Endothelial cell (in vitro differentiated cells): ENCODE measurements at regions not wholly inside any gene's neighbourhood (a gene's known extent, or its start where the extent isn't known, plus 50 kb on each side); places are given as distances from the start of the nearest gene placed in this dataset.
A peak's percentile ranks its signal among the peaks of the same experiment; 100 is the strongest.

Source experiments
- DNase-seq: peaks from one replicate; pipeline ENCODE4 v3.0.0; 2021; ENCODE audit warnings: low spot score
- H3K27ac Mint-ChIP-seq: one replicate; pipeline ENCODE4 v1.8.0; 2021; ENCODE audit warnings: mixed read lengths, inconsistent platforms; ENCODE audit not compliant: unreplicated experiment
- H3K27me3 Mint-ChIP-seq: one replicate; pipeline ENCODE4 v1.8.0; 2021; ENCODE audit warnings: mild to moderate bottlenecking, moderate library complexity, mixed read lengths, inconsistent platforms; ENCODE audit not compliant: unreplicated experiment
- H3K36me3 Mint-ChIP-seq: one replicate; pipeline ENCODE4 v1.8.0; 2021; ENCODE audit warnings: mild to moderate bottlenecking, low read depth, mixed read lengths, inconsistent platforms; ENCODE audit not compliant: unreplicated experiment
- H3K4me1 Mint-ChIP-seq: one replicate; pipeline ENCODE4 v1.8.0; 2021; ENCODE audit warnings: mild to moderate bottlenecking, mixed read lengths, inconsistent platforms; ENCODE audit not compliant: unreplicated experiment
- H3K4me3 Mint-ChIP-seq: one replicate; pipeline ENCODE4 v1.8.0; 2021; ENCODE audit warnings: mild to moderate bottlenecking, mixed read lengths, inconsistent platforms; ENCODE audit not compliant: unreplicated experiment
- H3K9me3 Mint-ChIP-seq: one replicate; pipeline ENCODE4 v1.8.0; 2021; ENCODE audit warnings: mixed read lengths, inconsistent platforms; ENCODE audit not compliant: unreplicated experiment
- TF ChIP-seq, protein P1 (sequence below): fragments of 200-600 bp; sonication (generic); IDR thresholded peaks from one replicate; pipeline ENCODE4 v1.5.0; 2021; ENCODE audit warnings: antibody characterized with exemption; ENCODE audit not compliant: unreplicated experiment

DNA sequence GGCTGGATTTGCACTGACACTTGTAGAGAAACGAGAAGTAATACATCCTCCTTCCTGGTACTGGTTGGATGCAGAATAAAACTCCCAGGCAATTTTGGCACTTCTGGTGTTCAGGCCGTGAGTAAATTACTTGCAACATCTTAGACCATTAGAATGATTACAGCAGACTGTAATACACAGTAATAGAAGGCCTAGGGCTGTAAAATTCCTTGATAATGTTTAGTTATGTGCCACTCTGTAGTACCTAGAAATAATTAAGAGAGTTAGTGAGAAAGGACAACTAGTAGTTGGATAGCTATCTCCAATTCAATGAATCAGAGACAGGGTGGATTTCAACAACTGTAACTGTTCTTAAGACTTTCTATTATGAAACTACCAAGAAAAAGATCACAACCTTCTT is 356.3 kb upstream of the SETBP1 start:
- Mint-ChIP-seq H3K36me3 (no peaks in the 10 kb centered on the region), H3K9me3 (no peaks in the 10 kb centered on the region), H3K27ac (no peak overlapping the region), H3K4me1 (peaks cover 6% of the 10 kb centered on the region), H3K27me3 (no peaks in the 10 kb centered on the region), H3K4me3 (no peak overlapping the region)
- no peak for DNase-seq
- TF ChIP-seq, protein P1, sequence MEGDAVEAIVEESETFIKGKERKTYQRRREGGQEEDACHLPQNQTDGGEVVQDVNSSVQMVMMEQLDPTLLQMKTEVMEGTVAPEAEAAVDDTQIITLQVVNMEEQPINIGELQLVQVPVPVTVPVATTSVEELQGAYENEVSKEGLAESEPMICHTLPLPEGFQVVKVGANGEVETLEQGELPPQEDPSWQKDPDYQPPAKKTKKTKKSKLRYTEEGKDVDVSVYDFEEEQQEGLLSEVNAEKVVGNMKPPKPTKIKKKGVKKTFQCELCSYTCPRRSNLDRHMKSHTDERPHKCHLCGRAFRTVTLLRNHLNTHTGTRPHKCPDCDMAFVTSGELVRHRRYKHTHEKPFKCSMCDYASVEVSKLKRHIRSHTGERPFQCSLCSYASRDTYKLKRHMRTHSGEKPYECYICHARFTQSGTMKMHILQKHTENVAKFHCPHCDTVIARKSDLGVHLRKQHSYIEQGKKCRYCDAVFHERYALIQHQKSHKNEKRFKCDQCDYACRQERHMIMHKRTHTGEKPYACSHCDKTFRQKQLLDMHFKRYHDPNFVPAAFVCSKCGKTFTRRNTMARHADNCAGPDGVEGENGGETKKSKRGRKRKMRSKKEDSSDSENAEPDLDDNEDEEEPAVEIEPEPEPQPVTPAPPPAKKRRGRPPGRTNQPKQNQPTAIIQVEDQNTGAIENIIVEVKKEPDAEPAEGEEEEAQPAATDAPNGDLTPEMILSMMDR: no peak

DNA sequence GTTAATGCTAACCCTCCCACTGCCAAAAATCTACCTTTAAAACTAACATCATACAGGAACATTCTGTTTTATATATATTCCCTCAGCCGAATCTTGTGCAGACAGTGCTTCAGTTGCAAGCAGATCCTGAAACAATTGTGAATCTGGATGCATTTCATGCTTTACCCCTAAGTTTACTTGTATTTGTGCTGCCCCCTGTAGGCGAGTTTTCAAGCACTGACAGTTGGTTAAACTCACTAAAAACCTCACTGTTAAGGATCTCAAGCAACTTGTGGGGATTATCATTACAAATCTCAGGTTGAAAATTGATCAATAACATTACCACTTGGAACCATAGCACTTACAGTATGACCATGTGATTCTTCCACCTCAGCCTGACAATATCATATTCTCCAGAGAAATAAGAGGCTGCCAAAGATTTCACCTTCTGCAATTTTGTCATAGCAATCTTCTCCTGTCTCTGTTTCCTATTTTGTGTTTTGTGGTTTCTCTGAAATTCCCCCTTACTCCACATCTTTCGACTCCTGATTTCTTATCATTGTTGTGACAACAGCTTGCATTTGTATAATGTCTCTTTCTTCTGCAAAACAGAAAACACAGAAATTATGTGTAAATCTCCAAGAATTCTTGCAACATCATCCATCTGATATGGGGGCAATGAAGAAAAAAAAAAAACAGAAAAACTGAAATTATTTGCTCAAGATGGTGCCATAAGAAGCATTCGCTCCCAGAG is 354.6 kb upstream of the SETBP1 start:
- H3K4me1 Mint-ChIP-seq: peaks cover 6% of the 10 kb centered on the region
- H3K4me3 Mint-ChIP-seq: no peak overlapping the region
- H3K27me3 Mint-ChIP-seq: no peaks in the 10 kb centered on the region
- TF ChIP-seq, protein P1: peak; percentile 59
- no peak overlapping the region for H3K27ac Mint-ChIP-seq
- H3K9me3 Mint-ChIP-seq: no peaks in the 10 kb centered on the region
- peak; percentile 69 for DNase-seq
- no peaks in the 10 kb centered on the region for H3K36me3 Mint-ChIP-seq

DNA sequence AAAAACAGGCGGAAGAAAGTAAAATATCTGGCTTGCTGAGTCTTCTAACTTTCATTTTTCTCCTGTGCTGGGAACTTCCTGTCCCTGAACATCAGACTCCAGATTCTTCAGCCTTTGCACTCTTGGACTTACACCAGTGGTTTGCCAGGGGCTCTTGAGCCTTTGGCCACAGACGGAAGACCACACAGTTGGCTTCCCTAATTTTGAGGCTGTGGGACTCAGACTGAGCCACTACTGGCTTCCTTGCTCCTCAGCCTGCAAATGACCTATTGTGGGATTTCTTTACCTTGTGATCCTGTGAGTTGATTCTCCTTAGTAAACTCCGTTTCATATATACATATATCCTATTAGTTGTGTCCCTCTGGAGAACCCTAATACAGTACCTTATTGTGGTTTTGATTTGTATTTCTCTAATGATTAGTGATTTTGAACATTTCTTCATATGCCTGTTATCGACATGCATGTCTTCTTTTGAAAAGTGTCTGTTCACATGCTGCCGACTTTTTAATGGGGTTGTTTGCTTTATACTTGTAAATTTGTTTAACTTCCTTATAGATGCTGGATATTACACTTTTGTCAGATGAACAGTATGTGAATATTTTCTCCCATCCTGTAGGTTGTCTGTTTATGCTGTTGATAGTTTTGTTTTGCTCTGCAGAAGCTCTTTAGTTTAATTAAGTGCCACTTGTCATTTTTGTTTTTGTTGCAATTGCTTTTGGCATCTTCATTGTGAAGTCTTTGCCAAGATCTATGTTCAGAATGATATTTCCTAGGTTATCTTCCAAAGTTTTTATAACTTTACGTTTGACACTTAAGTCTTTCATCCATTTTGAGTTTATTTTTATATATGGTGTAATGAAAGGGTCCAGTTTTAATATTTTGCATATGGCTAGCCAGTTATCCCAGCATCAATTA is 348.8 kb upstream of the SETBP1 start:
- DNase-seq: no peak
- Mint-ChIP-seq H3K27me3 (no peaks in the 10 kb centered on the region), H3K36me3 (no peaks in the 10 kb centered on the region), H3K4me1 (no peaks in the 10 kb centered on the region), H3K4me3 (no peak overlapping the region), H3K27ac (no peak overlapping the region), H3K9me3 (no peaks in the 10 kb centered on the region)
- TF ChIP-seq, protein P1: no peak

DNA sequence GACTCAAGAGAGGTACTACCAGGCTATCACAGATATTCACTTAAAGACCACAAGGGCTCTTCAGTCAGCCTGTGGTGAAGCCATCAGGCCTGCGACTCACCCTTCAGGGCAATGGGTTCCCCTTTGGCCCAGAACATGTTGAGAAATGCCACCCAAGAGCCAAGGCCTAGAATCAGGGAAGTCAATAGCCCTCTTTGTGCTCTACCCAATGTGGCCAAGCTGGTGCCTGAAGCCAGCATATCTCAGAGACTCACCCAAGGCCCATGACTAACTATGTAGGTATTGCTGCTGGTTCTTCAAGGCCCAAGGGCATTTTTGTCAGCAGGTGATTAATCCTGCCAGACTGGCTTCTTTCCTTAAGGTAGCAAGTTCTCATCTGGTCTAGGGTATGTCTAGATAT is 338.9 kb upstream of the SETBP1 start:
- TF ChIP-seq, protein P1: no peak
- H3K4me3 Mint-ChIP-seq: no peak overlapping the region
- H3K27ac Mint-ChIP-seq: no peak overlapping the region
- no peaks in the 10 kb centered on the region for H3K9me3 Mint-ChIP-seq
- no peaks in the 10 kb centered on the region for H3K27me3 Mint-ChIP-seq
- DNase-seq: no peak
- H3K4me1 Mint-ChIP-seq: no peaks in the 10 kb centered on the region
- no peaks in the 10 kb centered on the region for H3K36me3 Mint-ChIP-seq

- no peaks in the 10 kb centered on the region for H3K4me1 Mint-ChIP-seq
- no peak overlapping the region for H3K4me3 Mint-ChIP-seq
- TF ChIP-seq, protein P1: no peak
- no peak overlapping the region for H3K27ac Mint-ChIP-seq
- no peak for DNase-seq
- no peaks in the 10 kb centered on the region for H3K27me3 Mint-ChIP-seq
- H3K9me3 Mint-ChIP-seq: no peaks in the 10 kb centered on the region
- H3K36me3 Mint-ChIP-seq: no peaks in the 10 kb centered on the region
Measured at GRCh38 chr18:44342162-44342561, 338.5 kb upstream of the SETBP1 start.
